ENCODE measurements at regions not wholly inside any gene's neighbourhood (a gene's known extent, or its start where the extent isn't known, plus 50 kb on each side); places are given as distances from the start of the nearest gene placed in this dataset.

GRCh38 chr7:116432527-116432916, 67.0 kb upstream of the CAV2 start:
- WGBS, 2 donors: 79 to 85% methylated on average over 2 of the region's 2 CpGs

GRCh38 chr7:116433246-116433645, 66.3 kb upstream of the CAV2 start:
- 77 to 91% methylated on average over 1 of the region's 1 CpG for WGBS, 2 donors
- no peaks in the 10 kb centered on the region for H3K27me3 ChIP-seq (ENCODE audit: control insufficient read depth in 3 of 3, insufficient read depth in 3 of 3, low read length in 2 of 3)

More at GRCh38 chr7:116432527-116432916, 67.0 kb upstream of the CAV2 start:
- DNase-seq: no peak
- Histone ChIP-seq H3K27ac (ENCODE audit: low read depth in 1 of 2, low read length in 1 of 2) (no peak overlapping the region), H3K27me3 (ENCODE audit: control insufficient read depth in 3 of 3, insufficient read depth in 3 of 3, low read length in 2 of 3) (no peaks in the 10 kb centered on the region), H3K4me1 (ENCODE audit: control insufficient read depth in 5 of 5, insufficient read depth in 5 of 5, low read length in 5 of 5) (peaks cover 0 to 18% (median 3%) of the 10 kb centered on the region in 5 donors), H3K9ac (ENCODE audit: insufficient read depth in 1 of 2, low read length in 2 of 2) (peak overlapping the region in 1 of 2 donors; percentile 3), H3K4me3 (no peak overlapping the region), H3K9me3 (ENCODE audit: control insufficient read depth in 4 of 4, insufficient read depth in 3 of 4, low read length in 3 of 4) (no peaks in the 10 kb centered on the region), H3K36me3 (ENCODE audit: control insufficient read depth in 4 of 4, insufficient read depth in 4 of 4, low read length in 4 of 4) (no peaks in the 10 kb centered on the region)
- ATAC-seq (ENCODE audit: insufficient read depth, low FRiP score): no peak
- TF ChIP-seq CTCF (IDR thresholded peaks at IDR 0.05; ENCODE audit: control extremely low read depth, extremely low read depth): no peak

GRCh38 chr7:116434820-116435341, 64.7 kb upstream of the CAV2 start:
- Histone ChIP-seq H3K4me3 (no peak overlapping the region), H3K36me3 (ENCODE audit: control insufficient read depth in 4 of 4, insufficient read depth in 4 of 4, low read length in 4 of 4) (no peaks in the 10 kb centered on the region), H3K9me3 (ENCODE audit: control insufficient read depth in 4 of 4, insufficient read depth in 3 of 4, low read length in 3 of 4) (no peaks in the 10 kb centered on the region), H3K27ac (ENCODE audit: low read depth in 1 of 2, low read length in 1 of 2) (no peak overlapping the region), H3K27me3 (ENCODE audit: control insufficient read depth in 3 of 3, insufficient read depth in 3 of 3, low read length in 2 of 3) (no peaks in the 10 kb centered on the region), H3K9ac (ENCODE audit: insufficient read depth in 1 of 2, low read length in 2 of 2) (no peak overlapping the region), H3K4me1 (ENCODE audit: control insufficient read depth in 5 of 5, insufficient read depth in 5 of 5, low read length in 5 of 5) (peaks cover 0 to 25% (median 8%) of the 10 kb centered on the region in 5 donors)
- peak; percentile 45 for ATAC-seq (ENCODE audit: insufficient read depth, low FRiP score)
- 86 to 91% methylated on average over 1 of the region's 1 CpG for WGBS, 2 donors
- no peak for DNase-seq
- no peak for TF ChIP-seq CTCF (IDR thresholded peaks at IDR 0.05; ENCODE audit: control extremely low read depth, extremely low read depth)

More at GRCh38 chr7:116433246-116433645, 66.3 kb upstream of the CAV2 start:
- H3K27ac ChIP-seq (ENCODE audit: low read depth in 1 of 2, low read length in 1 of 2): peak overlapping the region in 1 of 2 donors; percentile 13
- peak overlapping the region in 1 of 2 donors; percentile 3 for H3K9ac ChIP-seq (ENCODE audit: insufficient read depth in 1 of 2, low read length in 2 of 2)
- no peaks in the 10 kb centered on the region for H3K36me3 ChIP-seq (ENCODE audit: control insufficient read depth in 4 of 4, insufficient read depth in 4 of 4, low read length in 4 of 4)
- ATAC-seq (ENCODE audit: insufficient read depth, low FRiP score): no peak
- H3K9me3 ChIP-seq (ENCODE audit: control insufficient read depth in 4 of 4, insufficient read depth in 3 of 4, low read length in 3 of 4): no peaks in the 10 kb centered on the region
- DNase-seq: no peak
- no peak overlapping the region for H3K4me3 ChIP-seq
- H3K4me1 ChIP-seq (ENCODE audit: control insufficient read depth in 5 of 5, insufficient read depth in 5 of 5, low read length in 5 of 5): peaks cover 0 to 18% (median 3%) of the 10 kb centered on the region in 5 donors
- no peak for TF ChIP-seq CTCF (IDR thresholded peaks at IDR 0.05; ENCODE audit: control extremely low read depth, extremely low read depth)
